Kidney epithelial cell (primary cell): ENCODE measurements at regions not wholly inside any gene's neighbourhood (a gene's known extent, or its start where the extent isn't known, plus 50 kb on each side); places are given as distances from the start of the nearest gene placed in this dataset.

ENCODE experiments used
- DNase-seq: peaks from one replicate; pipeline ENCODE4 v3.0.0-alpha.2; 2010; ENCODE audit warnings: low read depth
- H3K27me3 ChIP-seq: 2 replicates; pipeline ENCODE4 v1.6.0; 2011; ENCODE audit warnings: low read length; ENCODE audit not compliant: control insufficient read depth, insufficient read depth
- H3K36me3 ChIP-seq: 2 replicates; pipeline ENCODE4 v1.5.1; 2011; ENCODE audit warnings: low read length; ENCODE audit not compliant: control insufficient read depth, insufficient read depth
- H3K4me3 ChIP-seq: 2 replicates; pipeline ENCODE4 v1.5.1; 2011; ENCODE audit warnings: low read depth, mild to moderate bottlenecking, control low read depth, low read length
- TF ChIP-seq, protein P1 (sequence below): IDR thresholded peaks from 2 replicates; pipeline ENCODE4 v1.5.1; 2011; ENCODE audit warnings: mild to moderate bottlenecking, moderate library complexity, low read length, control low read depth, inconsistent platforms; ENCODE audit not compliant: insufficient read depth, poor library complexity, severe bottlenecking

DNA sequence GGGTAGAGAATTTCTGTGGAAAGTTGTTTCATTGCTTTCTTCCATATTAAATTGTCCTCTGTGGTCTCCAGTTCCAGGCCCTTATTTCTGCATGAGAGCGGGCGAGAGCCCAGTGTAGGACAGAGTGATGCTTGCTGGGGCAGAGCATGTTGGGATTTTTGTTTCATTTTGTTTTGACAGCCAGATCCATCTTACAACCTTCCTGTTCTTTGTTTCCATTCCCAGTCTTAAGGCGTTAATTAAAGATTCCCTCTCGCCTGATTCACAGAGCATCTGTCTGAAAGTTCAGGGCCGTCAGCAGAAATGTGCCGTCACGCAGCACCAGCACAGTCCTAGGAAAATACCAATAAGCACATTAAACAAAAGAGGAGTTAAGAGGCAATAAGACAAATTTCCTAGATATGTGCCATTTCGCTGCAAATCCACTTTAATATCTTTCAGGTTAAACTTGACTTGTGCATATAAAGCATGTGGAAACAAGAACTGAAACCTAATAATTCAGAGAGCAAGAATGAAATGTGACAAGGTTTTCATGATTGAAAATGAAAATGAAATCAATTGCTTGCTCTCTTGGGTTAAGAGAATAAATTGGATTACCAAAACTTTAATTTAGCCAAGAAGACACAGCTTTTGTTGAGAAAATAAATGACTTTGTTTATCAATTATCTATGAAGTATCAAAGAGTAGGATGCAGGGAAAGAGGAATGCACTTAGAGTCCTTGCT is 210.7 kb upstream of the SLC10A2 start:
- Histone ChIP-seq H3K4me3 (no peak overlapping the region), H3K36me3 (no peaks in the 10 kb centered on the region), H3K27me3 (no peaks in the 10 kb centered on the region)
- no peak for DNase-seq
- TF ChIP-seq, protein P1, sequence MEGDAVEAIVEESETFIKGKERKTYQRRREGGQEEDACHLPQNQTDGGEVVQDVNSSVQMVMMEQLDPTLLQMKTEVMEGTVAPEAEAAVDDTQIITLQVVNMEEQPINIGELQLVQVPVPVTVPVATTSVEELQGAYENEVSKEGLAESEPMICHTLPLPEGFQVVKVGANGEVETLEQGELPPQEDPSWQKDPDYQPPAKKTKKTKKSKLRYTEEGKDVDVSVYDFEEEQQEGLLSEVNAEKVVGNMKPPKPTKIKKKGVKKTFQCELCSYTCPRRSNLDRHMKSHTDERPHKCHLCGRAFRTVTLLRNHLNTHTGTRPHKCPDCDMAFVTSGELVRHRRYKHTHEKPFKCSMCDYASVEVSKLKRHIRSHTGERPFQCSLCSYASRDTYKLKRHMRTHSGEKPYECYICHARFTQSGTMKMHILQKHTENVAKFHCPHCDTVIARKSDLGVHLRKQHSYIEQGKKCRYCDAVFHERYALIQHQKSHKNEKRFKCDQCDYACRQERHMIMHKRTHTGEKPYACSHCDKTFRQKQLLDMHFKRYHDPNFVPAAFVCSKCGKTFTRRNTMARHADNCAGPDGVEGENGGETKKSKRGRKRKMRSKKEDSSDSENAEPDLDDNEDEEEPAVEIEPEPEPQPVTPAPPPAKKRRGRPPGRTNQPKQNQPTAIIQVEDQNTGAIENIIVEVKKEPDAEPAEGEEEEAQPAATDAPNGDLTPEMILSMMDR = no peak

DNA sequence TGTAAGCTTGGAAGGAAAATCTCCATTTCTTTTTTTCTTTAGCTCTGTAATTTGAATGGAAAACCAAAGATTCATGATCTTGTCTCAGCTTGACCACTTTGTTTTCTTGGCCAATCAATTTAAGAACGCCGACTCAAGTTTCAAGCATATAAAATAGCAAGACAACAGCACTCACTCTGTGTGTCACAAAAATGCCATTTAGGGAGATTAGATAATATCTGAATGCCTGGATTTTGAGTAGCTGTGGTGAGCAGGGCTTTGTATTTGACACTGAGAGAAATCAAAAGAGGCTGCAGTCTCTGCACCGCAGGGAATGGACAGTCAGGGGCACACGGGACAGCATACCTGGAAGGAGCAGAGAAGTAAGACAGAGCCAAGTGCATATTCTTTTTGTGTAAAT is 209.5 kb upstream of the SLC10A2 start:
- TF ChIP-seq, protein P1 = no peak
- Histone ChIP-seq H3K4me3 (no peak overlapping the region), H3K27me3 (no peaks in the 10 kb centered on the region), H3K36me3 (no peaks in the 10 kb centered on the region)
- DNase-seq = no peak

DNA sequence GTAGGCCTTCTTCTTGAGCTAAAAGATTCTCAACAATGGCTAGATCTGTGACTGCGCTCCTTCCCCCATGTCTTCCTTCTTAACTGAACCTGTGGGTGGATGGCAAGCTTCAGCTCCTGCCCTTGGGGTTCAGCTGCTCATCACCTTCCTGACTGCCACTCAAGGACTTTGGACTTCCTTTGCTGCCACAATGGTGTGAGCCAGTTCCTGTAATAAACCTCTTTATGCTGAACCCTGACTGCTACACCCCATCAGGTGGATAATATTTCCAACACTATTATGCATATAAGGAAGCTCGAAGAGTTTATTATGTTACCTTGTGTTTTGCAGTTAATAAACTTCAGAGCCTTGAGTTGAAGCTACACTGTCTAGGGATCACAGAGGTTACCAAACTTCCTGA is 208.9 kb upstream of the SLC10A2 start:
- DNase-seq = no peak
- H3K4me3 ChIP-seq = no peak overlapping the region
- H3K36me3 ChIP-seq = no peaks in the 10 kb centered on the region
- TF ChIP-seq, protein P1 = no peak
- H3K27me3 ChIP-seq = no peaks in the 10 kb centered on the region

DNA sequence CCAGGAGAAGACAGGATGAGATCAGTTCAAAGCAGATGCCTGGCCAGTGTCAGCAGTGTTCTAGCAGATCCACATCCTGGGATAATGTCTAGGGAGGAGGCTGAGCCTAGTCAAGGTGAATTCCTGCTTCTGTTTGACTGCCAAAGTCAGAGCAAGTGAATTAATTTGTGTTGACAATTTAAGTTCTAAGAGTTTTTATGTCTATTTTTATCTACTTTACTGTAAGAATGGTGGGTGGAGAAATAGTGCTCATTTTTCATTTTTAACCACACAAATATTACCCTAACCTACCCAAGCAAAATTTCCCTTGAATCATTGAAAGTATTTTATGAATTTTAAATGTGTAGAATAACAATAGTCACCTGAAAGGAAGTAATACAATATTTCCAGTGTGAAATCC is 207.6 kb upstream of the SLC10A2 start:
- H3K4me3 ChIP-seq = no peak overlapping the region
- H3K27me3 ChIP-seq = no peaks in the 10 kb centered on the region
- no peak for DNase-seq
- no peaks in the 10 kb centered on the region for H3K36me3 ChIP-seq
- TF ChIP-seq, protein P1 = no peak

DNA sequence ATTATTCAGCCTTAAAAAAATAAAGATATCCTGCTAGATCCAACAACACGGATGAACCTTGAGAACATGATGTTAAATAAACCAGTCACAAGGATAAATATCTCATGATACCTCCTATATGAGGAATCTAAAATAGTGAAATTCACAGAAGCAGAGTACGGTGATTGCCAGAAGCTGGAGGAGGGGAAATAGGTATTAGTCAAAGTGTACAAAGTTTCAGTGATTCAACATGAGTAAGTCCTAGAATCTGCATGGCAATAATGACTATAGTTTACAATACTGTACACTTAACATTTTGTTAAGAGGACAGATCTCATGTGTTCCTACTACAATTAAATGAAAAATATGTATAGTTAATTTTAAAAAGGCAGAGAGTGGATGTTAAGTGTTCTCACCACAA is 206.6 kb upstream of the SLC10A2 start:
- H3K4me3 ChIP-seq = no peak overlapping the region
- H3K36me3 ChIP-seq = no peaks in the 10 kb centered on the region
- H3K27me3 ChIP-seq = no peaks in the 10 kb centered on the region
- TF ChIP-seq, protein P1 = no peak
- peak; percentile 5 for DNase-seq

DNA sequence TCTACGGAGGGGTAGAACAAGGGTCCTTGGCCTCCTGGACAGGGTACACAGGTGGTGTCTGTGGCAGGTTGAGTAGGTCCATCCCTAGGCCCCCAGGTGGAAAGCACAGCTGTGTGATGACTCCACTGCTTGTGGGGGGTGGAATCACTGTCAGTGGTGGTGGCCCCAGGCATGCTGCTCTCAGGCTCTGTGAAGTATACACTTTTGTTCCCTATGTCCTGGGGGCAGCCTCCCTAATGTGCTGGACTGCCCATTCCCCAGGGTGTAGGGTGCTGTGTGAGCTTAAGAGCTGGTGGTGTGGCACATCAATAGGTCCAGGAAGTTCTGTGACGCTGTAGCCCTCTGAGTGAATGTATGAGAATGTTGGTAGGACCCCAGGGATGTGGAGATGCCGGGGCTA is 197.2 kb upstream of the SLC10A2 start:
- no peak for DNase-seq
- H3K4me3 ChIP-seq = no peak overlapping the region
- no peaks in the 10 kb centered on the region for H3K36me3 ChIP-seq
- TF ChIP-seq, protein P1 = no peak
- H3K27me3 ChIP-seq = no peaks in the 10 kb centered on the region
